ENCODE measurements at regions not wholly inside any gene's neighbourhood (a gene's known extent, or its start where the extent isn't known, plus 50 kb on each side); places are given as distances from the start of the nearest gene placed in this dataset.

- Histone ChIP-seq H3K9ac (replicated peaks; ENCODE audit: extremely low read depth, insufficient read depth, low read length) (no peak overlapping the region), H3K9me1 (replicated peaks; ENCODE audit: control insufficient read depth, extremely low read depth, insufficient read depth, low read length) (no peaks in the 10 kb centered on the region), H3K27me3 (ENCODE audit: control insufficient read depth in 2 of 2, insufficient read depth in 2 of 2, low read length in 2 of 2) (no peaks in the 10 kb centered on the region), H3K79me2 (ENCODE audit: control insufficient read depth, insufficient read depth, low read length) (no peaks in the 10 kb centered on the region), H3K4me2 (ENCODE audit: insufficient read depth, low read length) (no peak overlapping the region), H2AFZ (ENCODE audit: low read depth, low read length) (no peak overlapping the region), H4K20me1 (replicated peaks; ENCODE audit: control insufficient read depth, extremely low read depth, insufficient read depth, low read length) (no peaks in the 10 kb centered on the region), H3K27ac (ENCODE audit: insufficient read depth, low read depth, low read length) (no peak overlapping the region), H3K4me1 (ENCODE audit: control insufficient read depth, extremely low read depth, insufficient read depth, low read length) (no peaks in the 10 kb centered on the region), H3K9me3 (replicated peaks; ENCODE audit: control insufficient read depth, insufficient read depth, low read length) (no peaks in the 10 kb centered on the region), H3K36me3 (ENCODE audit: control insufficient read depth in 2 of 2, extremely low read depth in 1 of 2, insufficient read depth in 2 of 2, low read length in 2 of 2) (no peaks in the 10 kb centered on the region), H3K4me3 (replicated peaks in 1 of 3; ENCODE audit: insufficient read depth in 1 of 3, low read depth in 1 of 3, low read length in 3 of 3) (no peak overlapping the region)
- dilution Hi-C loops (cut with MboI; ENCODE audit: extremely low pct_ligation_motif_present, low sequenced_read_pairs) (no loop called here), intact Hi-C loops (cut with micrococcal nuclease) (no loop called here)
- FAIRE-seq (no peak), DNase-seq (ENCODE audit: low read depth, low spot score) (no peak)
- CTCF ChIA-PET: interaction anchor here (1.1 kb wide), 1 partner anchor 113 kb away, joined by 4 read pairs; no protein-coding TSS in a partner anchor
- BruUV-seq (replicated peaks): no TSS peak
- POLR2A ChIA-PET: no interaction called here
- TF ChIP-seq CTCF (IDR thresholded peaks at IDR 0.05; ENCODE audit: extremely low read depth in 1 of 2, insufficient read depth in 1 of 2, low read depth in 1 of 2, low read length in 2 of 2) (no peak), FOS (IDR thresholded peaks at IDR 0.05; ENCODE audit: borderline replicate concordance, insufficient read depth, low read length) (no peak)
Measured at GRCh38 chr2:175576875-175577274, 395.4 kb upstream of the ATP5MC3 start.

DNA sequence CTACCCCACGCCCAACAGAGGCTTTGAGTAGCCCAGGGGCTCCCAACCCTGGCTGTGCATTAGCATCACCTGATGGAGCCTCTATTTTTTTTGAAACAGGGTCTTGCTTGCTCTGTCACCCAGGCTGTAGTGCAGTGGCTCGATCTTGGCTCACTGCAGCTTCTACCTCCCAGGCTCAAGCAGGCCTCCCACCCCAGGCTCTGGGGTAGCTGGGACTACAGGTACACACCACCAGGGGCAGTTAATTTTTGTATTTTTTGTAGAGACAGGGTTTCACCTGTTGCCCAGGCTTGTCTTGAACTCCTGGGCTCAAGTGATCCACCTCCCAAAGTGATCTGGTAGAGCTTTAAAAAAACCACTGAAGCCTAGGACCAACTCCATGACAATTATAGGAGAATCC is 394.8 kb upstream of the ATP5MC3 start:
- intact Hi-C loops (cut with micrococcal nuclease) (no loop called here), dilution Hi-C loops (cut with MboI; ENCODE audit: extremely low pct_ligation_motif_present, low sequenced_read_pairs) (no loop called here)
- Histone ChIP-seq H3K4me3 (replicated peaks in 1 of 3; ENCODE audit: insufficient read depth in 1 of 3, low read depth in 1 of 3, low read length in 3 of 3) (no peak overlapping the region), H3K4me1 (ENCODE audit: control insufficient read depth, extremely low read depth, insufficient read depth, low read length) (no peaks in the 10 kb centered on the region), H3K9me3 (replicated peaks; ENCODE audit: control insufficient read depth, insufficient read depth, low read length) (no peaks in the 10 kb centered on the region), H3K4me2 (ENCODE audit: insufficient read depth, low read length) (no peak overlapping the region), H2AFZ (ENCODE audit: low read depth, low read length) (no peak overlapping the region), H4K20me1 (replicated peaks; ENCODE audit: control insufficient read depth, extremely low read depth, insufficient read depth, low read length) (no peaks in the 10 kb centered on the region), H3K36me3 (ENCODE audit: control insufficient read depth in 2 of 2, extremely low read depth in 1 of 2, insufficient read depth in 2 of 2, low read length in 2 of 2) (no peaks in the 10 kb centered on the region), H3K9me1 (replicated peaks; ENCODE audit: control insufficient read depth, extremely low read depth, insufficient read depth, low read length) (no peaks in the 10 kb centered on the region), H3K79me2 (ENCODE audit: control insufficient read depth, insufficient read depth, low read length) (no peaks in the 10 kb centered on the region), H3K27me3 (ENCODE audit: control insufficient read depth in 2 of 2, insufficient read depth in 2 of 2, low read length in 2 of 2) (no peaks in the 10 kb centered on the region), H3K27ac (ENCODE audit: insufficient read depth, low read depth, low read length) (no peak overlapping the region), H3K9ac (replicated peaks; ENCODE audit: extremely low read depth, insufficient read depth, low read length) (no peak overlapping the region)
- ChIA-PET POLR2A (no interaction called here), CTCF (interaction anchor here (1.1 kb wide), 1 partner anchor 114 kb away, joined by 4 read pairs; no protein-coding TSS in a partner anchor)
- BruUV-seq (replicated peaks): no TSS peak
- no peak for FAIRE-seq
- no peak for DNase-seq (ENCODE audit: low read depth, low spot score)
- TF ChIP-seq MAX (IDR thresholded peaks at IDR 0.05; ENCODE audit: insufficient read depth, insufficient read length) (no peak), EZH2 (IDR thresholded peaks at IDR 0.05; ENCODE audit: borderline replicate concordance, low read depth, low read length, severe bottlenecking) (no peak), CTCF (IDR thresholded peaks at IDR 0.05; ENCODE audit: extremely low read depth in 1 of 2, insufficient read depth in 1 of 2, low read depth in 1 of 2, low read length in 2 of 2) (no peak), MYC (IDR thresholded peaks at IDR 0.05; ENCODE audit: low read depth, low read length) (no peak), GATA2 (IDR thresholded peaks at IDR 0.05; ENCODE audit: insufficient read depth, insufficient read length, low read depth, low read length) (no peak), FOS (IDR thresholded peaks at IDR 0.05; ENCODE audit: borderline replicate concordance, insufficient read depth, low read length) (no peak), POLR2A (IDR thresholded peaks at IDR 0.05; ENCODE audit: low read depth, low read length) (no peak), JUN (IDR thresholded peaks at IDR 0.05; ENCODE audit: borderline replicate concordance, insufficient read depth, insufficient read length, low read depth) (no peak), POLR2AphosphoS5 (IDR thresholded peaks at IDR 0.05; ENCODE audit: insufficient read depth, low read depth, low read length) (no peak)

Measured in endothelial cell of umbilical vein (primary cell).